K562 (cell line): ENCODE measurements at regions not wholly inside any gene's neighbourhood (a gene's known extent, or its start where the extent isn't known, plus 50 kb on each side); places are given as distances from the start of the nearest gene placed in this dataset.

ENCODE experiments used
- ATAC-seq: fragments of 200-7000 bp; cut with Tn5 transposase; 3 replicates; pipeline ENCODE4 v1.9.1; 2020; ENCODE audit warnings: moderate library complexity
- BruUV-seq: library from RNA; stranded (reverse); fragments of 400-500 nt; replicated peaks from 2 replicates; lab custom pipeline; 2021; lab: Mats Ljungman, UMichigan
- CTCF ChIA-PET: fragments of 300-600 bp; formaldehyde crosslinking; extraction: SDS; loops from one replicate; lab custom pipeline; 2021; ENCODE audit warnings: low intra/inter-chr PET ratio; lab: Yijun Ruan, JAX
- POLR2A ChIA-PET: fragments of 300-600, 350-650 bp; sonication (Branson Sonifier 250); formaldehyde crosslinking; extraction: SDS; loops from one replicate; lab custom pipeline; 2021; ENCODE audit warnings: antibody characterized with exemption, inconsistent platforms; lab: Yijun Ruan, JAX
- DNase-seq, 4 experiments: peaks; one replicate each; pipeline versions ENCODE4 v3.0.0 to v3.0.0-alpha.2; 2011 to 2018; ENCODE audit warnings: low spot score in 3 of 4, mixed read lengths in 3 of 4; ENCODE audit errors: extremely low read depth in 1 of 4
- FAIRE-seq: peaks from 2 replicates; lab custom pipeline; 2011; peaks lifted over from hg19 to GRCh38; lab: Jason Lieb, UNC
- H2AFZ ChIP-seq: 2 replicates; pipeline ENCODE4 v1.6.0; 2011; ENCODE audit warnings: low read depth, low read length, control low read depth, inconsistent platforms
- H3K27ac ChIP-seq: fragments of 200-600 bp; 3 replicates; pipeline ENCODE4 v1.8.0; 2011; ENCODE audit warnings: low read depth, mild to moderate bottlenecking, control low read depth, inconsistent platforms, low read length, moderate library complexity, mixed read lengths; ENCODE audit errors: extremely low read depth
- H3K27me3 ChIP-seq, 2 experiments: fragments of 300-600 bp in 1 of 2; 2 replicates in 1 of 2; 3 replicates in 1 of 2; pipeline versions ENCODE4 v1.6.0 to v1.8.0; 2011; ENCODE audit warnings: inconsistent platforms in 2 of 2, low read length in 2 of 2, mild to moderate bottlenecking in 1 of 2, mixed read lengths in 1 of 2, moderate library complexity in 1 of 2; ENCODE audit not compliant: control insufficient read depth in 2 of 2, insufficient read depth in 2 of 2
- H3K36me3 ChIP-seq: fragments of 300-600 bp; 3 replicates; pipeline ENCODE4 v1.8.0; 2011; ENCODE audit warnings: mild to moderate bottlenecking, low read length, inconsistent platforms; ENCODE audit not compliant: control insufficient read depth, insufficient read depth
- H3K4me1 ChIP-seq, 2 experiments: fragments of 200-600 bp in 1 of 2; replicated peaks in 1 of 2; 2 replicates in 1 of 2; 3 replicates in 1 of 2; pipeline versions ENCODE4 v1.5.1 to v1.8.0; 2011; ENCODE audit warnings: inconsistent platforms in 2 of 2, low read length in 2 of 2, mild to moderate bottlenecking in 1 of 2, mixed read lengths in 1 of 2, moderate library complexity in 1 of 2; ENCODE audit not compliant: control insufficient read depth in 2 of 2, insufficient read depth in 2 of 2
- H3K4me2 ChIP-seq: 2 replicates; pipeline ENCODE4 v1.6.1; 2011; ENCODE audit warnings: low read length, control low read depth, inconsistent platforms, mixed read lengths; ENCODE audit not compliant: insufficient read depth
- H3K4me3 ChIP-seq: fragments of 200-600 bp; sonication (generic), shearing (Covaris generic); 2 replicates; pipeline ENCODE4 v1.5.1; 2016; ENCODE audit warnings: control low read depth, inconsistent platforms
- H3K79me2 ChIP-seq: fragments of 200-600 bp; 3 replicates; pipeline ENCODE4 v1.8.0; 2011; ENCODE audit warnings: low read length, inconsistent platforms; ENCODE audit not compliant: control insufficient read depth, insufficient read depth
- H3K9ac ChIP-seq, 2 experiments: 2 replicates each; pipeline versions ENCODE4 v1.6.0 to v1.6.1; 2011; ENCODE audit warnings: low read depth in 2 of 2, low read length in 2 of 2, control low read depth in 1 of 2, inconsistent platforms in 1 of 2, mild to moderate bottlenecking in 1 of 2, mixed read lengths in 1 of 2; ENCODE audit not compliant: insufficient read depth in 1 of 2
- H3K9me1 ChIP-seq: one replicate; pipeline ENCODE4 v1.6.0; 2011; ENCODE audit warnings: inconsistent platforms, mild to moderate bottlenecking, low read length, moderate library complexity; ENCODE audit not compliant: control insufficient read depth, insufficient read depth
- H3K9me3 ChIP-seq: replicated peaks from 2 replicates; pipeline ENCODE4 v1.5.1; 2011; ENCODE audit warnings: low read depth, low read length, inconsistent platforms; ENCODE audit not compliant: control insufficient read depth, insufficient read depth
- H4K20me1 ChIP-seq: replicated peaks from 2 replicates; pipeline ENCODE4 v1.6.1; 2011; ENCODE audit warnings: low read length, inconsistent platforms, mixed read lengths; ENCODE audit not compliant: control insufficient read depth, insufficient read depth
- CEBPG ChIP-seq, 3 experiments: fragments of 200-800 bp in 1 of 3; sonication (Bioruptor generic) in 1 of 3; sonication (generic) in 1 of 3; formaldehyde crosslinking in 1 of 3; IDR thresholded peaks in 2 of 3; conservative IDR thresholded peaks in 1 of 3; 2 replicates each; pipeline versions ENCODE4 v1.6.1 to v1.8.0; 2016 to 2022; ENCODE audit warnings: missing compliant biosample characterization in 2 of 3, missing genetic modification characterization in 2 of 3, mild to moderate bottlenecking in 1 of 3, missing genetic modification reagents in 1 of 3
- CREB1 ChIP-seq, 2 experiments: sonication (generic) in 1 of 2; formaldehyde crosslinking in 1 of 2; IDR thresholded peaks; 2 replicates each; pipeline versions ENCODE4 v1.6.1 to v1.8.0; 2012 to 2022; ENCODE audit warnings: inconsistent platforms in 1 of 2, mild to moderate bottlenecking in 1 of 2, missing genetic modification reagents in 1 of 2, moderate library complexity in 1 of 2
- L3MBTL2 ChIP-seq: fragments of 450-650 bp; IDR thresholded peaks from 2 replicates; pipeline ENCODE4 v1.6.1; 2016; ENCODE audit warnings: mild to moderate bottlenecking, moderate library complexity
- LCOR ChIP-seq: sonication (generic); formaldehyde crosslinking; IDR thresholded peaks from 2 replicates; pipeline ENCODE4 v1.8.0; 2022; ENCODE audit warnings: mild to moderate bottlenecking, missing genetic modification reagents
- MYNN ChIP-seq, 2 experiments: sonication (generic); formaldehyde crosslinking in 1 of 2; IDR thresholded peaks; 2 replicates each; pipeline versions ENCODE4 v1.5.0 to v1.6.1; 2016 to 2020; ENCODE audit warnings: antibody characterized with exemption in 1 of 2, missing genetic modification reagents in 1 of 2
- NCOA6 ChIP-seq: fragments of 450-650 bp; IDR thresholded peaks from 2 replicates; pipeline ENCODE4 v1.6.1; 2017; ENCODE audit warnings: mild to moderate bottlenecking
- RBM15 ChIP-seq: fragments of 200-400 bp; formaldehyde crosslinking; IDR thresholded peaks from 2 replicates; pipeline ENCODE4 v1.6.1; 2018; ENCODE audit warnings: mild to moderate bottlenecking, low read length, moderate library complexity; ENCODE audit not compliant: insufficient read depth
- THRA ChIP-seq: fragments of 450-650 bp; IDR thresholded peaks from 2 replicates; pipeline ENCODE4 v1.6.1; 2017; ENCODE audit warnings: mild to moderate bottlenecking, moderate library complexity
- XRCC4 ChIP-seq: IDR thresholded peaks from one replicate; pipeline ENCODE4 v1.6.1; 2011; ENCODE audit not compliant: insufficient read depth, insufficient read length; ENCODE audit errors: extremely low read depth
- XRCC5 ChIP-seq: fragments of 200-400 bp; formaldehyde crosslinking; IDR thresholded peaks from 2 replicates; pipeline ENCODE4 v1.6.1; 2017; ENCODE audit warnings: low read depth, mild to moderate bottlenecking, low read length
- ZNF232 ChIP-seq: sonication (generic); formaldehyde crosslinking; IDR thresholded peaks from 2 replicates; pipeline ENCODE4 v1.8.0; 2022; ENCODE audit warnings: mild to moderate bottlenecking, missing genetic modification reagents
- ZNF395 ChIP-seq: fragments of 200-800 bp; sonication (Bioruptor generic); IDR thresholded peaks from 2 replicates; pipeline ENCODE4 v1.6.1; 2017; ENCODE audit warnings: missing genetic modification characterization, missing compliant biosample characterization
- ZNF586 ChIP-seq: fragments of 450-650 bp; formaldehyde crosslinking; conservative IDR thresholded peaks from 2 replicates; pipeline ENCODE4 v1.4.0; 2020; ENCODE audit warnings: mild to moderate bottlenecking, moderate library complexity
- WGBS: fragments of 100-300 bp; shearing (Covaris generic); methylation state at CpG from one replicate; pipeline ENCODE4 v1.1.6; 2016; ENCODE audit warnings: low coverage, mixed read lengths; ENCODE audit not compliant: insufficient coverage; ENCODE audit errors: missing lambda C conversion rate; 5-methylcytosine and 5-hydroxymethylcytosine counted together
- in situ Hi-C: fragments of 300-500 bp; cut with MboI; formaldehyde crosslinking; loops from 4 replicates; pipeline ENCODE4 v1.15.0; 2018; ENCODE audit warnings: inconsistent platforms, mixed read lengths
- intact Hi-C: fragments of 100-400 bp; cut with micrococcal nuclease; formaldehyde crosslinking; loops from 2 replicates; pipeline ENCODE4 v1.14.2; 2022
- TF ChIP-seq, protein P1 (sequence below): sonication (generic); formaldehyde crosslinking; IDR thresholded peaks from 2 replicates; pipeline ENCODE4 v1.8.1; 2023; ENCODE audit warnings: mild to moderate bottlenecking, missing genetic modification reagents

- no peak for DNase-seq
- H3K4me2 ChIP-seq, result no peak overlapping the region
- no peak overlapping the region for H3K27ac ChIP-seq
- WGBS, result 0% methylated on average over 2 of the region's 2 CpGs
- H3K79me2 ChIP-seq, result no peaks in the 10 kb centered on the region
- no peaks in the 10 kb centered on the region for H3K9me1 ChIP-seq
- TF ChIP-seq L3MBTL2, result no peak
- TF ChIP-seq ZNF232 (CRISPR knock-in tag), result no peak
- TF ChIP-seq XRCC4, result no peak
- TF ChIP-seq ZNF586 (CRISPR knock-in tag), result no peak
- TF ChIP-seq ZNF395 (CRISPR knock-in tag), result no peak
- no peak for TF ChIP-seq RBM15
- no peak for TF ChIP-seq CREB1 (IDR thresholded peaks at IDR 0.05)
- TF ChIP-seq CREB1 (CRISPR knock-in tag; IDR thresholded peaks at IDR 0.05), result no peak
- no peak for TF ChIP-seq THRA
- TF ChIP-seq MYNN (IDR thresholded peaks at IDR 0.05), result no peak
- TF ChIP-seq MYNN (CRISPR knock-in tag; IDR thresholded peaks at IDR 0.05), result no peak
- TF ChIP-seq CEBPG (CRISPR knock-in tag; IDR thresholded peaks at IDR 0.05), result no peak
- TF ChIP-seq CEBPG (tag; conservative IDR thresholded peaks at IDR 0.05 in 1 of 2, IDR thresholded peaks at IDR 0.05 in 1 of 2), result no peak
- TF ChIP-seq NCOA6, result no peak
- TF ChIP-seq XRCC5, result no peak
- TF ChIP-seq LCOR (CRISPR knock-in tag), result no peak
- TF ChIP-seq, protein P1, sequence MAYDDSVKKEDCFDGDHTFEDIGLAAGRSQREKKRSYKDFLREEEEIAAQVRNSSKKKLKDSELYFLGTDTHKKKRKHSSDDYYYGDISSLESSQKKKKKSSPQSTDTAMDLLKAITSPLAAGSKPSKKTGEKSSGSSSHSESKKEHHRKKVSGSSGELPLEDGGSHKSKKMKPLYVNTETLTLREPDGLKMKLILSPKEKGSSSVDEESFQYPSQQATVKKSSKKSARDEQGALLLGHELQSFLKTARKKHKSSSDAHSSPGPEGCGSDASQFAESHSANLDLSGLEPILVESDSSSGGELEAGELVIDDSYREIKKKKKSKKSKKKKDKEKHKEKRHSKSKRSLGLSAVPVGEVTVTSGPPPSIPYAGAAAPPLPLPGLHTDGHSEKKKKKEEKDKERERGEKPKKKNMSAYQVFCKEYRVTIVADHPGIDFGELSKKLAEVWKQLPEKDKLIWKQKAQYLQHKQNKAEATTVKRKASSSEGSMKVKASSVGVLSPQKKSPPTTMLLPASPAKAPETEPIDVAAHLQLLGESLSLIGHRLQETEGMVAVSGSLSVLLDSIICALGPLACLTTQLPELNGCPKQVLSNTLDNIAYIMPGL (CRISPR knock-in tag), result no peak
- TF ChIP-seq, all 486 proteins: peak for 0
- Histone ChIP-seq H3K4me3 (no peak overlapping the region), H3K9ac (no peak overlapping the region), H3K4me1 (no peaks in the 10 kb centered on the region), H3K36me3 (no peaks in the 10 kb centered on the region), H2AFZ (no peak overlapping the region), H3K9me3 (no peaks in the 10 kb centered on the region), H4K20me1 (no peaks in the 10 kb centered on the region), H3K27me3 (no peaks in the 10 kb centered on the region; a peak in 1 of 5 replicates)
- FAIRE-seq (no peak), ATAC-seq (no peak)
- intact Hi-C loops (no loop called here), in situ Hi-C loops (no loop called here)
- ChIA-PET CTCF (no interaction called here), POLR2A (no interaction called here)
- BruUV-seq, result no TSS peak
These were observed 99.9 kb upstream of the PLSCR4 start for GRCh38 chr3:146350852-146351251.
